Stimulated activated CD4-positive, alpha-beta T cell treated with anti-CD3 and anti-CD28 coated beads, TNF-alpha, amount 100 ng/mL, for 24 hours (primary cell): ENCODE measurements at regions not wholly inside any gene's neighbourhood (a gene's known extent, or its start where the extent isn't known, plus 50 kb on each side); places are given as distances from the start of the nearest gene placed in this dataset.
"Not testable (repeated sequence)": the region's sequence is repeated elsewhere in the genome, so short reads cannot be mapped to it uniquely, and the experiment has no call there.

ENCODE experiments used
- DNase-seq, 3 experiments: peaks; one replicate each; pipeline ENCODE4 v3.0.0-alpha.2; 2020; ENCODE audit warnings: low read depth in 3 of 3

GRCh38 chr2:224151161-224151560 is 112.1 kb upstream of the SERPINE2 start:
- DNase-seq, result no peak

GRCh38 chr2:224148058-224148457 is 109.0 kb upstream of the SERPINE2 start:
- not testable (repeated sequence) for DNase-seq

- no peak for DNase-seq
Measured at GRCh38 chr2:224147174-224147573, 108.1 kb upstream of the SERPINE2 start.

- no peak for DNase-seq
Measured at GRCh38 chr2:224146356-224147160, 107.5 kb upstream of the SERPINE2 start.

GRCh38 chr2:224145751-224146355 is 106.8 kb upstream of the SERPINE2 start:
- no peak for DNase-seq

GRCh38 chr2:224143526-224143925 is 104.4 kb upstream of the SERPINE2 start:
- DNase-seq, result no peak

- no peak for DNase-seq
Measured at GRCh38 chr2:224142397-224143312, 103.6 kb upstream of the SERPINE2 start.

- no peak for DNase-seq
Measured at GRCh38 chr2:224141304-224141703, 102.2 kb upstream of the SERPINE2 start.

GRCh38 chr2:224137208-224137607 is 98.1 kb upstream of the SERPINE2 start:
- no peak for DNase-seq

GRCh38 chr2:224136396-224136795 is 97.3 kb upstream of the SERPINE2 start:
- DNase-seq, result no peak

- DNase-seq, result no peak
Measured at GRCh38 chr2:224135881-224136280, 96.8 kb upstream of the SERPINE2 start.

- no peak for DNase-seq
Measured at GRCh38 chr2:224134003-224134734, 95.1 kb upstream of the SERPINE2 start.

GRCh38 chr2:224133387-224133786 is 94.3 kb upstream of the SERPINE2 start:
- no peak for DNase-seq

GRCh38 chr2:224127871-224128501 is 88.9 kb upstream of the SERPINE2 start:
- DNase-seq, result no peak

GRCh38 chr2:224126440-224126839 is 87.4 kb upstream of the SERPINE2 start:
- no peak for DNase-seq

- no peak for DNase-seq
Measured at GRCh38 chr2:224126003-224126402, 86.9 kb upstream of the SERPINE2 start.

GRCh38 chr2:224122542-224122941 is 83.5 kb upstream of the SERPINE2 start:
- no peak for DNase-seq

- DNase-seq, result no peak
Measured at GRCh38 chr2:224121406-224122067, 82.5 kb upstream of the SERPINE2 start.

GRCh38 chr2:224120986-224121385 is 81.9 kb upstream of the SERPINE2 start:
- no peak for DNase-seq

GRCh38 chr2:224119846-224120245 is 80.8 kb upstream of the SERPINE2 start:
- not testable (repeated sequence) for DNase-seq

GRCh38 chr2:224114428-224114827 is 75.3 kb upstream of the SERPINE2 start:
- DNase-seq, result no peak
